Thymus (tissue), 11 donors: ENCODE measurements at regions not wholly inside any gene's neighbourhood (a gene's known extent, or its start where the extent isn't known, plus 50 kb on each side); places are given as distances from the start of the nearest gene placed in this dataset.

Experiments used
- DNase-seq, 9 donors: peaks; one replicate each; pipeline ENCODE4 v3.0.0-alpha.2; 2013; ENCODE audit warnings: low spot score in 9 of 9, low read depth in 6 of 9, missing footprints in 1 of 9
- H3K27ac ChIP-seq, 2 donors: one replicate each; pipeline ENCODE4 v1.5.1; 2013; ENCODE audit warnings: control low read depth in 1 of 2, low read depth in 1 of 2, low read length in 1 of 2, mild to moderate bottlenecking in 1 of 2, moderate library complexity in 1 of 2
- H3K27me3 ChIP-seq, 2 donors: one replicate each; pipeline ENCODE4 v1.5.1; 2013; ENCODE audit warnings: low read length in 1 of 2; ENCODE audit not compliant: control insufficient read depth in 2 of 2, insufficient read depth in 1 of 2
- H3K36me3 ChIP-seq, 2 donors: one replicate each; pipeline ENCODE4 v1.5.1; 2013; ENCODE audit warnings: low read length in 1 of 2, mild to moderate bottlenecking in 1 of 2, moderate library complexity in 1 of 2; ENCODE audit not compliant: control insufficient read depth in 2 of 2, insufficient read depth in 2 of 2
- H3K4me1 ChIP-seq, 2 donors: one replicate each; pipeline ENCODE4 v1.5.1; 2013; ENCODE audit warnings: low read length in 2 of 2; ENCODE audit not compliant: control insufficient read depth in 2 of 2, insufficient read depth in 2 of 2
- H3K4me3 ChIP-seq, 2 donors: one replicate each; pipeline ENCODE4 v1.5.1; 2013; ENCODE audit warnings: low read length in 2 of 2, control low read depth in 1 of 2, mild to moderate bottlenecking in 1 of 2
- H3K9me3 ChIP-seq, 2 donors: one replicate each; pipeline ENCODE4 v1.5.1; 2013; ENCODE audit warnings: low read length in 1 of 2, mild to moderate bottlenecking in 1 of 2; ENCODE audit not compliant: control insufficient read depth in 2 of 2, insufficient read depth in 1 of 2
- WGBS: extraction: QIAGEN DNeasy Blood & Tissue Kit; methylation state at CpG from one replicate; pipeline ENCODE4 v1.1.7; 2013; 5-methylcytosine and 5-hydroxymethylcytosine counted together
- donor health status: healthy.

DNA sequence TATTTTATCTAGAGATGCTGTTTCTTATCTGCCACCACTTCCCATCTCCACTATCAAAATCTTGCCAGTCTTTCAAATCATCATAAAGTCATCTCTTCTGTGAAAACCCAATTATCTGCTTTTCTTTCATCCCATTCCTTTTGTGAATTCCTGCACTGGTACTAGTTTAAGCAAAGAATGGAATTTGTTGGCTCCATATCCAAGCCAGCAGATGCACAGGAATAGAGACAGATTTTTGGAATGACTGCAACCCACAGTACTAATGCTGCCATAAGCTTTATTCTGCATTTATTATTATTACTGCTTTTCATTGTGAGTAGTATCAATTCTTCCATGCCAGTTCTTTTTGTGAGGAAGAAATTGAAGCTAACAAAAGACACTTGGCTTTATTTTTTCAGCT lies 616.7 kb downstream of the RAPGEF2 start:
- no peak overlapping the region for H3K27ac ChIP-seq
- no peak for DNase-seq
- peaks cover 0 to 1% of the 10 kb centered on the region in 2 donors for H3K9me3 ChIP-seq
- H3K36me3 ChIP-seq: no peaks in the 10 kb centered on the region
- no peak overlapping the region for H3K4me3 ChIP-seq
- H3K4me1 ChIP-seq: no peaks in the 10 kb centered on the region
- H3K27me3 ChIP-seq: no peaks in the 10 kb centered on the region

DNA sequence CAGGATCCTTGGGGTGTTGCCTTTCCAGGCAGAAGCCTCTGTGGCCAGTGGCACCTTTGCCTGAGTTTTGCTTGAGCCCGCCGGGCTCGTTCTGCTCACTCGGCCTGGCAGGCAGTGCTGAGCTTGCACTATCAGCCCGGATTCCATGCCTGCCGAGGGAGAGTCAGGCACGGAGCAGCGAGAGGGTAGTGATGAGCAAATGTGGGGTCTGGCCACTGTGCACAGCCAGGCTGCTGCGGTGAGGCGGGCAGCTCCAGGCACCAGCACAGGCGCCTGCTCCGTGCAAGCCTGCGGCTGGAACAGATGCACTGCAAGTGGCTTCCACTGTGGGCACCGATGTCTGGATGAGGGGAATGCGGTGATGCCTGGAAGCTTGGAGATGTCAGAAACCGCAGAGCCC lies 619.2 kb downstream of the RAPGEF2 start:
- Histone ChIP-seq H3K36me3 (no peaks in the 10 kb centered on the region), H3K4me1 (no peaks in the 10 kb centered on the region), H3K4me3 (no peak overlapping the region), H3K27ac (no peak overlapping the region), H3K9me3 (no peaks in the 10 kb centered on the region), H3K27me3 (no peaks in the 10 kb centered on the region)
- DNase-seq: no peak
- WGBS: 91% methylated on average over 16 of the region's 16 CpGs

DNA sequence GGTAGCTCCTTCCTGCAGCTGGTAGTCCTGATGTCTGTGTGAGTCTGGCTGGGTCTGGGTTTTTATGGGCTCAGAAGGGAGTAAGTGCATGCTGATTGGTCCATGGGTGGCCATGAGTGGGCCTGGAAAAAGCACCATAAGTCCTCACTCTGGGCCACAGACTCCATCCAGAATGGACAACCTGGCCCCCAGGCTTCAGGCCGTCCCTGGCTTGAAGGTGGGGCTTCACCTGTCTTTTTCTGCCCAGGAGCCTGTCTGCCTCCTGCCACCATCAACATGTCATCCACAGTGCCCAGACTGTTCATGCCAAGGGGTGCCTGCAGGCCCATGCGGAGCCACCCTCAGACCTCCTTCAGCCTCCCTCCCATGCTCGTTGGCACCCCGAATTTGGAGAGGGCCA lies 620.0 kb downstream of the RAPGEF2 start:
- 67% methylated on average over 4 of the region's 4 CpGs for WGBS
- Histone ChIP-seq H3K4me1 (no peaks in the 10 kb centered on the region), H3K4me3 (no peak overlapping the region), H3K27me3 (no peaks in the 10 kb centered on the region), H3K9me3 (no peaks in the 10 kb centered on the region), H3K36me3 (no peaks in the 10 kb centered on the region), H3K27ac (no peak overlapping the region)
- DNase-seq: no peak

DNA sequence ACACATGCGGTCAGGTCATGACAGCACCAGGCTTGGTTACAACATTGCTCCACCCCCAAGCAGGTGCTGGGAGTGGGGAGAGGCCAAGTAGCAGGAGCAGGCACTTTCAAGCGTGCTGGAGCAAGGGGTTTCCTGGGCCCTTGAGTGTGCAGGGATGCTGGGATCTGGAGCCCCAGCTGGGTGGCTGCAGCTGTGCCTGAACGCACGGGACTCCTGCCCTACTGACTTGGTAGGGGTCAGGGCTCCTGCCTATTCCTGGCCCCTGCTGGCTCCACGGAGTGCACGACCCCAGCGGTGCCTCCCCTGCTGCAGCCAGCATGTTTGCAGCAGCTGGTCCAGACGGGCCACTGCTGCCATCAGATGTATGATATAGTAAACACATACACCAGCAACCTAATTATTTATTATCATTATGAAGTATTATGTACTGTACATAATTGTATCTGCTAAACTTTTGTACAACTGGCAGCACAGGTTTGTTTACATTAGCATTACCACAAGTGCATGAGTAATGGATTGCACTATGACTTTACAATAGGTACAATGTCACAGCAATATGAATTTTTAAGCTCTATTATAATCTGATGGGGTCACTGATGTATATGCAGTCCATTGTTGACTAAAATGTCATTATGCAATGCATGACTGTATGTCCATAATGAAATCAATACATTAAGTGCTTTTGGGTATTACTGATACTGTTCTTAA lies 620.6 kb downstream of the RAPGEF2 start:
- Histone ChIP-seq H3K4me3 (no peak overlapping the region), H3K4me1 (no peaks in the 10 kb centered on the region), H3K9me3 (no peaks in the 10 kb centered on the region), H3K27ac (no peak overlapping the region), H3K27me3 (no peaks in the 10 kb centered on the region), H3K36me3 (no peaks in the 10 kb centered on the region)
- 88% methylated on average over 8 of the region's 8 CpGs for WGBS
- DNase-seq: no peak

DNA sequence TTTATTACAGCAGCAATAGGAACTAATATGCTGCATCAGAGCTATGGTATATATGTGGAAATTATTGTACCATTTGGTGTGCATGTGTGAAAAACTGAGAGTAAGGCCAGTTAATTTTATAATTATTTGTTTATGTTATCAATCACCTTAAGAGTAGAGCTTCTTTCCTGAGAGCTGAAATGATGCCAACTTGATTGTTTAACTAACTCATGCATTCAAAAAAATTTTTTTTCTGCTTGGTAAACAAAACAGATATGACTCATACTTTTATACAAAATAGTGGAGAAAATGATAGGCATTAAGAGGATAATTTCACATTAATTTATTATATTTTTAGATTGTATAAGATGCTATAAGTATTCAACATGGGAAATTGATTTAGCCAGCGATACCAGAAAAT lies 622.7 kb downstream of the RAPGEF2 start:
- Histone ChIP-seq H3K4me1 (no peaks in the 10 kb centered on the region), H3K9me3 (no peaks in the 10 kb centered on the region), H3K27ac (no peak overlapping the region), H3K4me3 (no peak overlapping the region), H3K36me3 (no peaks in the 10 kb centered on the region), H3K27me3 (no peaks in the 10 kb centered on the region)
- DNase-seq: no peak
- 89% methylated on average over 1 of the region's 1 CpG for WGBS

DNA sequence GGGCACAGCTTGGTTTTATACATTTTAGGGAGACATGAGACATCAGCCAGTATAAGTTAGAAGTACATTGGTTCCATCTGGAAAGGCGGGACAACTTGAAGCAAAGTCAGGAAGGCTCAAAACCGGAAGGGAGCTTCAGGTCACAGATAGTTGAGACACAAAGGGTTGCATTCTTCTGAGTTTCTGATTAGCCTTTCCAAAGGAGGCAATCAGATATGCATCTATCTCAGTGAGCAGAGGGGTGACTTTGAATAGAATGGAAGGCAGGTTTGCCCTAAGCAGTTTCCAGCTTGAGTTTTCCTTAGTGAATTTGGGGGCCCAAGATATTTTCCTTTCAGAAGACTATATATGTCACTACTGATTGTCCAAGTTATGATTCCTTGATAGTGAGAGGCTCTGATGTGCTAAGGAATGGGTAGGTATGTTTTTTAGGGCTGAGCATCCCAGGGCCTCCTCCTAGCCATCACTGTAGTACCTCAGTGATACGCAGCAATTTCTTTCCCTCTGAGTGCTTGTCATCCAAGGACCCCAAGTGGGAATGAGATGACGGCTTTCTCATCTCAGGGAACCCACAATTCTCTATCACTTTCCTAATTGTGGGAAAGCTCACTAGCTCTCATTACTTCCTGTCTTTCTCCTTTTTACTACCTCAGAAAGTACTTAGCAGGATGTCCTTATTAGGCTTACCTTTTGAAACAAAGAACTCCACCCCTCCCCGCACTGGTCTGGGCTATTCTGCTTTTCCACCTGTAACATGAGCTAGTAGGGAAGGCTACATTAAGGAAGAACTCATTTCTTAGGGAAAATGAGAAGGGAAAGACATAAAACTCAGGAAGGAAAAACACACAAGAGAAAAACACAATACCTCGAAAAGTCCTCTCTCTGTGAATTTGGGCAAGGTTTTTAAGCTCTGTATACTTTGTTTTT lies 632.7 kb downstream of the RAPGEF2 start:
- 74% methylated on average over 6 of the region's 6 CpGs for WGBS
- H3K27ac ChIP-seq: no peak overlapping the region
- no peaks in the 10 kb centered on the region for H3K9me3 ChIP-seq
- H3K4me3 ChIP-seq: no peak overlapping the region
- no peak for DNase-seq
- no peaks in the 10 kb centered on the region for H3K36me3 ChIP-seq
- no peaks in the 10 kb centered on the region for H3K27me3 ChIP-seq
- no peaks in the 10 kb centered on the region for H3K4me1 ChIP-seq

DNA sequence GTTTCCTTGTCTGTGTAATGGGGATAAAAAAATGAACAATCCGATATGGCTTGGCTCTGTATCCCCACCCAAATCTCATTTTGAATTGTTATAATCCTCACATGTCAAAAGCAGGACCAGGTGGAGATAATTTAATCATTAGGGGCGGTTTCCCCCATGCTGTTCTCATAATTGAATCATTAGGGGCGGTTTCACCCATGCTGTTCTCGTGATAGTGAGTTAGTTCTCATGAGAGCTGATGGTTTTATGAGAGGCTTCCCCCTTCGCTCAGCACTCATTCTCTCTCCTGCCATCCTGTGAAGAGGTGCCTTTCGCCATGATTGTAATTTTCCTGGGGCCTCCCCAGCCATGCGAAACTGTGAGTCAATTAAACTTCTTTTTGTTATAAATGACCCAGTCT lies 633.5 kb downstream of the RAPGEF2 start:
- H3K36me3 ChIP-seq: no peaks in the 10 kb centered on the region
- H3K4me3 ChIP-seq: no peak overlapping the region
- H3K9me3 ChIP-seq: no peaks in the 10 kb centered on the region
- H3K27me3 ChIP-seq: no peaks in the 10 kb centered on the region
- no peak for DNase-seq
- H3K27ac ChIP-seq: no peak overlapping the region
- 89% methylated on average over 7 of the region's 7 CpGs for WGBS
- H3K4me1 ChIP-seq: no peaks in the 10 kb centered on the region

DNA sequence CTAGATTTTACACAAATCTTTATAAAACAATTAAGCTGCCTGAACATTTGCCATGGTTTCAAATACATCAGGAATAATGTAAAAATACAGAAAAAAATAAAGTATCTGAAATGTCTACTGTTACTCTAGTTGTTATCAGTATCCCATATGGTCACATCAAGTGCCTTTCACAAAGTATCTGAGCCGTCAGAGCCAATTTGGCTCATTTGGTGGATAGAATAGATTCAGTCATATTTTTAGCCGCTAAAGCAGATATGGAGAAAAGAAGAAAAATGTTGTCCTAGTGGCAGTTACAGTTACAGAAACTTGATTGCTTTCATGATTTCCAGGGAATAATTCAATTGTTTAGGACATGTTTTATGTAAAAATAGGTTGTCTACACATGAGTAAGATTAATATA lies 641.1 kb downstream of the RAPGEF2 start:
- H3K27me3 ChIP-seq: no peaks in the 10 kb centered on the region
- peaks cover 0 to 5% of the 10 kb centered on the region in 2 donors for H3K9me3 ChIP-seq
- 47% methylated on average over 2 of the region's 2 CpGs for WGBS
- no peak overlapping the region for H3K4me3 ChIP-seq
- H3K36me3 ChIP-seq: no peaks in the 10 kb centered on the region
- no peak overlapping the region for H3K27ac ChIP-seq
- DNase-seq: no peak
- no peaks in the 10 kb centered on the region for H3K4me1 ChIP-seq

DNA sequence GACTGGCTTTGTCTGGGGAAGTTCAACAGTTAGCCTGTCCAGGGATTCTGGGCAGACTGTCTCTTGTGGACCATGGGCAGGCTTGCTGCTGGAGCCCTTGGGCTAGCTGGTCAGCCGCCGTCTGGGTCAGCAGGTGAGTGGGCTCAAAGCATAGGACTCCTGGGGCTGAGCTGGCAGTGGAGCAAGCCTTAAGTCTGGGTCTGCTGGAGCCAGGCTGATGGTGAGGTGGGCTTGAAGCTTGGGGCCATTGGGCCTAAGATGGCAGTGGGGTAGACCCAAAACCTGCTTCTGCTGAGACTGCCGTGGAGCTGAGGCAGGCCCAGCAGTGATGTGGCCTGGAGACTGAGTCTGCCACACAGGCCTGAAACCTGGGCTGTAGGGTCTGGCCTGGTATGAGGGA lies 645.1 kb downstream of the RAPGEF2 start:
- 95% methylated on average over 3 of the region's 3 CpGs for WGBS
- DNase-seq: no peak
- Histone ChIP-seq H3K4me3 (no peak overlapping the region), H3K36me3 (no peaks in the 10 kb centered on the region), H3K27ac (no peak overlapping the region), H3K9me3 (peaks cover 0 to 5% of the 10 kb centered on the region in 2 donors), H3K4me1 (no peaks in the 10 kb centered on the region), H3K27me3 (no peaks in the 10 kb centered on the region)
